H9 (cell line): ENCODE measurements at regions not wholly inside any gene's neighbourhood (a gene's known extent, or its start where the extent isn't known, plus 50 kb on each side); places are given as distances from the start of the nearest gene placed in this dataset.

Experiments used
- DNase-seq: peaks from one replicate; pipeline ENCODE4 v3.0.0-alpha.2; 2017
- H2AFZ ChIP-seq: one replicate; pipeline ENCODE4 v1.6.1; 2013; ENCODE audit warnings: mild to moderate bottlenecking, low read length, control low read depth, moderate library complexity
- H2AK5ac ChIP-seq: 2 replicates; pipeline ENCODE4 v1.6.1; 2013; ENCODE audit warnings: low read length, control low read depth, mixed read lengths; ENCODE audit not compliant: insufficient read length
- H2BK120ac ChIP-seq: one replicate; pipeline ENCODE4 v1.6.1; 2013; ENCODE audit warnings: low read depth, mild to moderate bottlenecking, low read length, control low read depth, inconsistent platforms; ENCODE audit not compliant: poor library complexity, severe bottlenecking
- H2BK12ac ChIP-seq: 2 replicates; pipeline ENCODE4 v1.6.1; 2013; ENCODE audit warnings: low read length, control low read depth, mixed read lengths, low read depth; ENCODE audit not compliant: insufficient read length
- H2BK15ac ChIP-seq: 2 replicates; pipeline ENCODE4 v1.6.1; 2013; ENCODE audit warnings: low read depth, low read length, control low read depth
- H2BK20ac ChIP-seq: one replicate; pipeline ENCODE4 v1.6.1; 2013; ENCODE audit warnings: low read depth, mild to moderate bottlenecking, low read length, control low read depth, inconsistent platforms; ENCODE audit not compliant: poor library complexity, severe bottlenecking
- H2BK5ac ChIP-seq: 2 replicates; pipeline ENCODE4 v1.6.1; 2013; ENCODE audit warnings: low read length, control low read depth, mixed read lengths; ENCODE audit not compliant: insufficient read length
- H3K14ac ChIP-seq: 2 replicates; pipeline ENCODE4 v1.6.1; 2013; ENCODE audit warnings: low read length, control low read depth; ENCODE audit not compliant: insufficient read depth
- H3K18ac ChIP-seq: 2 replicates; pipeline ENCODE4 v1.6.1; 2013; ENCODE audit warnings: low read depth, mild to moderate bottlenecking, mixed read lengths, low read length, control low read depth; ENCODE audit not compliant: insufficient read length
- H3K23ac ChIP-seq: 2 replicates; pipeline ENCODE4 v1.6.1; 2013; ENCODE audit warnings: low read length, control low read depth, mixed read lengths, low read depth; ENCODE audit not compliant: insufficient read length
- H3K23me2 ChIP-seq: 2 replicates; pipeline ENCODE4 v1.6.1; 2013; ENCODE audit warnings: low read depth, mild to moderate bottlenecking, mixed read lengths, low read length, control low read depth; ENCODE audit not compliant: insufficient read length, poor library complexity, severe bottlenecking
- H3K27ac ChIP-seq: 2 replicates; pipeline ENCODE4 v1.5.1; 2013; ENCODE audit warnings: low read length, control low read depth, mixed read lengths, low read depth; ENCODE audit not compliant: insufficient read length
- H3K27me3 ChIP-seq: 2 replicates; pipeline ENCODE4 v1.6.1; 2013; ENCODE audit warnings: low read length, control low read depth, inconsistent platforms; ENCODE audit not compliant: insufficient read depth
- H3K4ac ChIP-seq: 2 replicates; pipeline ENCODE4 v1.6.1; 2013; ENCODE audit warnings: low read depth, mild to moderate bottlenecking, control low read depth, inconsistent platforms, low read length, moderate library complexity
- H3K4me1 ChIP-seq: 2 replicates; pipeline ENCODE4 v1.6.1; 2013; ENCODE audit warnings: low read length, control low read depth, inconsistent platforms; ENCODE audit not compliant: insufficient read depth
- H3K4me2 ChIP-seq: 2 replicates; pipeline ENCODE4 v1.6.1; 2013; ENCODE audit warnings: low read length, control low read depth, mixed read lengths; ENCODE audit not compliant: insufficient read length, insufficient read depth
- H3K56ac ChIP-seq: 2 replicates; pipeline ENCODE4 v1.6.1; 2013; ENCODE audit warnings: low read depth, mild to moderate bottlenecking, mixed read lengths, low read length, control low read depth; ENCODE audit not compliant: insufficient read length
- H3K79me1 ChIP-seq: 2 replicates; pipeline ENCODE4 v1.6.1; 2013; ENCODE audit warnings: low read depth, mild to moderate bottlenecking, moderate library complexity, low read length, control low read depth, inconsistent platforms; ENCODE audit not compliant: insufficient read depth, poor library complexity, severe bottlenecking
- H3K79me2 ChIP-seq: 2 replicates; pipeline ENCODE4 v1.6.1; 2013; ENCODE audit warnings: low read length, control low read depth, inconsistent platforms; ENCODE audit not compliant: insufficient read depth
- H3K9ac ChIP-seq: 2 replicates; pipeline ENCODE4 v1.6.1; 2013; ENCODE audit warnings: low read length, control low read depth, mixed read lengths; ENCODE audit not compliant: insufficient read length; ENCODE audit errors: extremely low read depth
- H3K9me3 ChIP-seq: one replicate; pipeline ENCODE4 v1.6.1; 2013; ENCODE audit warnings: low read depth, low read length, inconsistent platforms; ENCODE audit not compliant: control insufficient read depth
- H3T11ph ChIP-seq: one replicate; pipeline ENCODE4 v1.6.1; 2013; ENCODE audit warnings: mild to moderate bottlenecking, low read length, control low read depth, inconsistent platforms
- H4K20me1 ChIP-seq: one replicate; pipeline ENCODE4 v1.6.1; 2013; ENCODE audit not compliant: control insufficient read depth, insufficient read length, insufficient read depth
- H4K5ac ChIP-seq: 2 replicates; pipeline ENCODE4 v1.6.1; 2013; ENCODE audit warnings: low read depth, mild to moderate bottlenecking, mixed read lengths, low read length, control low read depth; ENCODE audit not compliant: insufficient read length
- H4K8ac ChIP-seq: replicated peaks from 2 replicates; pipeline ENCODE4 v1.6.1; 2013; ENCODE audit warnings: low read length, control low read depth, mixed read lengths, low read depth; ENCODE audit not compliant: insufficient read length
- H4K91ac ChIP-seq: 2 replicates; pipeline ENCODE4 v1.6.1; 2013; ENCODE audit warnings: low read depth, mild to moderate bottlenecking, moderate library complexity, mixed read lengths, low read length, control low read depth; ENCODE audit not compliant: insufficient read length
- H3K27ac Mint-ChIP-seq, 3 experiments: 2 replicates in 2 of 3; 3 replicates in 1 of 3; pipeline ENCODE4 v1.8.0; 2020 to 2021; ENCODE audit warnings: mixed read lengths in 3 of 3, mild to moderate bottlenecking in 1 of 3, moderate library complexity in 1 of 3
- H3K27me3 Mint-ChIP-seq: 2 replicates; pipeline ENCODE4 v1.8.0; 2021; ENCODE audit warnings: low read depth, mild to moderate bottlenecking, moderate library complexity, mixed read lengths
- H3K36me3 Mint-ChIP-seq, 3 experiments: 2 replicates in 2 of 3; 3 replicates in 1 of 3; pipeline ENCODE4 v1.8.0; 2020 to 2021; ENCODE audit warnings: low read depth in 3 of 3, mixed read lengths in 3 of 3; ENCODE audit not compliant: insufficient read depth in 1 of 3
- H3K4me1 Mint-ChIP-seq, 2 experiments: 2 replicates each; pipeline ENCODE4 v1.8.0; 2020; ENCODE audit warnings: mixed read lengths in 2 of 2
- H3K4me3 Mint-ChIP-seq, 2 experiments: 2 replicates in 1 of 2; 3 replicates in 1 of 2; pipeline ENCODE4 v1.8.0; 2020 to 2021; ENCODE audit warnings: mild to moderate bottlenecking in 2 of 2, mixed read lengths in 2 of 2, moderate library complexity in 1 of 2
- H3K9me3 Mint-ChIP-seq, 2 experiments: 2 replicates in 1 of 2; 3 replicates in 1 of 2; pipeline ENCODE4 v1.8.0; 2020; ENCODE audit warnings: mild to moderate bottlenecking in 2 of 2, mixed read lengths in 2 of 2, moderate library complexity in 1 of 2
- TF ChIP-seq, protein P1 (sequence below): fragments of 200-600 bp; sonication (generic); conservative IDR thresholded peaks from 3 replicates; pipeline ENCODE4 v1.8.0; 2021; ENCODE audit warnings: antibody characterized with exemption, mild to moderate bottlenecking

DNA sequence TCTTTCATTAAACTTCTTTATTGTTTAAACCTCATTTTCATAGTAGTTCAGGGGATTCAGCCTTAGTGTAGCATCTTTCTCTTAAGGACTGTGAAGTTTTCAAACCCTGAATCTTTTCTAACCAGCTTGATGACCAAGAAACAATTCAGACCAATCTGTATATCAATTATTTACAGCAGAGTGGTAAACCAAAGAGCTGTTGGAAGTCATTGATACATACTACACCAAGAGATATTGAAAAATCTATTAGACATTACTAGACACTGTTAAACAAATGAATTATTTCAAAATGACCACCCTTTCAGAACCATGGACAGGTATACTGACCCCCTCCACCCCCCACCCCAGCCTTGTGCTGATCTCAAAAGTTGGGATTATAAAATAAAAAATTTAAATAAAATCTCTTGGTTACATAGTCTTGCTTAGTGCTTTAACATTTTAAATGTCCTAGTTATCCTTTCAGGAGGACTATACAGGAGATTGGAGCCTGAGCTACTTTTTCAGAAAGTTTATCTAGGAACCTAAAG is 143.9 kb upstream of the LSM8 start:
- H2BK120ac ChIP-seq: no peak overlapping the region
- H4K91ac ChIP-seq: no peak overlapping the region
- no peak overlapping the region for H3K23ac ChIP-seq
- no peak overlapping the region for H2BK20ac ChIP-seq
- H3K79me2 ChIP-seq: no peaks in the 10 kb centered on the region
- no peak overlapping the region for H3K4me3 Mint-ChIP-seq
- no peak overlapping the region for H4K5ac ChIP-seq
- H2BK5ac ChIP-seq: no peak overlapping the region
- H3K9me3 ChIP-seq: no peaks in the 10 kb centered on the region
- H3K27ac Mint-ChIP-seq: no peak overlapping the region
- no peaks in the 10 kb centered on the region for H3K27me3 ChIP-seq
- H3K27ac ChIP-seq: no peak overlapping the region
- no peak overlapping the region for H3K18ac ChIP-seq
- H3K4me1 ChIP-seq: no peaks in the 10 kb centered on the region
- H3T11ph ChIP-seq: no peak overlapping the region
- no peak for DNase-seq
- H3K4me2 ChIP-seq: no peak overlapping the region
- H3K4me1 Mint-ChIP-seq: no peaks in the 10 kb centered on the region
- no peak overlapping the region for H4K8ac ChIP-seq
- no peaks in the 10 kb centered on the region for H3K79me1 ChIP-seq
- no peak overlapping the region for H2AK5ac ChIP-seq
- H2BK15ac ChIP-seq: no peak overlapping the region
- no peak overlapping the region for H2BK12ac ChIP-seq
- no peak overlapping the region for H2AFZ ChIP-seq
- H3K36me3 Mint-ChIP-seq: no peaks in the 10 kb centered on the region
- H3K9me3 Mint-ChIP-seq: no peaks in the 10 kb centered on the region
- H3K23me2 ChIP-seq: no peaks in the 10 kb centered on the region
- no peaks in the 10 kb centered on the region; the same call in 1 of the 2 replicates for H3K27me3 Mint-ChIP-seq
- H3K9ac ChIP-seq: no peak overlapping the region
- no peak overlapping the region for H3K14ac ChIP-seq
- TF ChIP-seq, protein P1, sequence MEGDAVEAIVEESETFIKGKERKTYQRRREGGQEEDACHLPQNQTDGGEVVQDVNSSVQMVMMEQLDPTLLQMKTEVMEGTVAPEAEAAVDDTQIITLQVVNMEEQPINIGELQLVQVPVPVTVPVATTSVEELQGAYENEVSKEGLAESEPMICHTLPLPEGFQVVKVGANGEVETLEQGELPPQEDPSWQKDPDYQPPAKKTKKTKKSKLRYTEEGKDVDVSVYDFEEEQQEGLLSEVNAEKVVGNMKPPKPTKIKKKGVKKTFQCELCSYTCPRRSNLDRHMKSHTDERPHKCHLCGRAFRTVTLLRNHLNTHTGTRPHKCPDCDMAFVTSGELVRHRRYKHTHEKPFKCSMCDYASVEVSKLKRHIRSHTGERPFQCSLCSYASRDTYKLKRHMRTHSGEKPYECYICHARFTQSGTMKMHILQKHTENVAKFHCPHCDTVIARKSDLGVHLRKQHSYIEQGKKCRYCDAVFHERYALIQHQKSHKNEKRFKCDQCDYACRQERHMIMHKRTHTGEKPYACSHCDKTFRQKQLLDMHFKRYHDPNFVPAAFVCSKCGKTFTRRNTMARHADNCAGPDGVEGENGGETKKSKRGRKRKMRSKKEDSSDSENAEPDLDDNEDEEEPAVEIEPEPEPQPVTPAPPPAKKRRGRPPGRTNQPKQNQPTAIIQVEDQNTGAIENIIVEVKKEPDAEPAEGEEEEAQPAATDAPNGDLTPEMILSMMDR: no peak
- no peaks in the 10 kb centered on the region for H4K20me1 ChIP-seq
- H3K4ac ChIP-seq: no peak overlapping the region
- no peak overlapping the region for H3K56ac ChIP-seq
